Right lobe of liver (tissue), 6 donors: ENCODE measurements at regions not wholly inside any gene's neighbourhood (a gene's known extent, or its start where the extent isn't known, plus 50 kb on each side); places are given as distances from the start of the nearest gene placed in this dataset.

ENCODE experiments used
- ATAC-seq, 4 donors: fragments of 200-7000 bp; cut with Tn5 transposase; one replicate each; pipeline ENCODE4 v1.9.1; 2020; ENCODE audit warnings: mild to moderate bottlenecking in 4 of 4, moderate library complexity in 4 of 4
- DNase-seq, 3 donors: peaks; one replicate each; pipeline ENCODE4 v3.0.0-alpha.2; 2020
- H3K27ac ChIP-seq, 3 donors: fragments of 200-600 bp; one replicate each; pipeline ENCODE4 v1.8.0; 2022
- H3K27me3 ChIP-seq, 2 donors: fragments of 200-600 bp; one replicate each; pipeline ENCODE4 v1.8.0; 2022
- H3K36me3 ChIP-seq, 4 donors: fragments of 200-600 bp; sonication (generic) in 1 of 4; one replicate each; pipeline versions ENCODE4 v1.5.1 to v1.8.0; 2017 to 2022; ENCODE audit warnings: control low read depth in 1 of 4
- H3K4me1 ChIP-seq, 4 donors: fragments of 200-600 bp; sonication (generic) in 1 of 4; one replicate each; pipeline versions ENCODE4 v1.5.1 to v1.8.0; 2017 to 2022; ENCODE audit warnings: control low read depth in 1 of 4
- H3K4me3 ChIP-seq, 3 donors: fragments of 200-600 bp; one replicate each; pipeline ENCODE4 v1.8.0; 2022
- H3K9me3 ChIP-seq, 4 donors: fragments of 200-600 bp; sonication (generic) in 1 of 4; one replicate each; pipeline versions ENCODE4 v1.5.1 to v1.8.0; 2017 to 2022; ENCODE audit warnings: control low read depth in 1 of 4
- POLR2A ChIP-seq: fragments of 450-650 bp; IDR thresholded peaks from one replicate; pipeline ENCODE4 v1.6.1; 2017; ENCODE audit warnings: antibody characterized with exemption, mild to moderate bottlenecking
- WGBS: methylation state at CpG from one replicate; pipeline ENCODE4 v1.1.6; 2018; ENCODE audit warnings: low coverage, low lambda C conversion rate; ENCODE audit not compliant: insufficient coverage; ENCODE audit errors: missing lambda C conversion rate; 5-methylcytosine and 5-hydroxymethylcytosine counted together
- intact Hi-C, 2 donors: fragments of 100-400 bp; cut with DNase I; formaldehyde crosslinking; loops; one replicate each; pipeline versions ENCODE4 v1.11.2 to v1.14.1; 2022
- TF ChIP-seq, protein P1 (sequence below), 4 donors: fragments of 200-600 bp in 3 of 4; fragments of 450-650 bp in 1 of 4; IDR thresholded peaks; one replicate each; pipeline versions ENCODE4 v1.5.1 to v1.8.0; 2016 to 2022; ENCODE audit warnings: antibody characterized with exemption in 4 of 4, mild to moderate bottlenecking in 2 of 4
- donor health status: DM: no; HTN: yes; CAD: no.
- donor health status: DM: no; HTN: no; CAD: no.
- donor health status: DM: no; HTN: no; CAD: no.
- donor health status: DM: no; HTN: yes; CAD: no.
- donor health status: DM: no; HTN: yes; CAD: no.

DNA sequence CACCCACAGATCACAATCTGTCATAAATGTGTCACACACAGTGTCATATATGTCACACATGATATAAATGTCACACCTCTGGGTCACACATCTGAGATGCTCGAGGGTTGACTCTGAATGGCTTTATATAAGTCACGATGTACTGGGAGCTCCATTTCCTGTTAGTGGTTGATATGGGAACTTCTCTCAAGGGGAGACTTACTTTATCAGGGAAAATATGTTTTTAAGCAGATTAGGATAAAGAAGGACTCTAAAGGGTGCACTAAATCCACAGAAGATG lies 83.9 kb upstream of the MEF2A start:
- DNase-seq (no peak), ATAC-seq (no peak)
- Histone ChIP-seq H3K27me3 (no peaks in the 10 kb centered on the region), H3K9me3 (no peaks in the 10 kb centered on the region), H3K4me3 (no peak overlapping the region), H3K27ac (no peak overlapping the region), H3K36me3 (no peaks in the 10 kb centered on the region), H3K4me1 (no peaks in the 10 kb centered on the region)
- intact Hi-C loops, result no loop called here
- TF ChIP-seq, protein P1, sequence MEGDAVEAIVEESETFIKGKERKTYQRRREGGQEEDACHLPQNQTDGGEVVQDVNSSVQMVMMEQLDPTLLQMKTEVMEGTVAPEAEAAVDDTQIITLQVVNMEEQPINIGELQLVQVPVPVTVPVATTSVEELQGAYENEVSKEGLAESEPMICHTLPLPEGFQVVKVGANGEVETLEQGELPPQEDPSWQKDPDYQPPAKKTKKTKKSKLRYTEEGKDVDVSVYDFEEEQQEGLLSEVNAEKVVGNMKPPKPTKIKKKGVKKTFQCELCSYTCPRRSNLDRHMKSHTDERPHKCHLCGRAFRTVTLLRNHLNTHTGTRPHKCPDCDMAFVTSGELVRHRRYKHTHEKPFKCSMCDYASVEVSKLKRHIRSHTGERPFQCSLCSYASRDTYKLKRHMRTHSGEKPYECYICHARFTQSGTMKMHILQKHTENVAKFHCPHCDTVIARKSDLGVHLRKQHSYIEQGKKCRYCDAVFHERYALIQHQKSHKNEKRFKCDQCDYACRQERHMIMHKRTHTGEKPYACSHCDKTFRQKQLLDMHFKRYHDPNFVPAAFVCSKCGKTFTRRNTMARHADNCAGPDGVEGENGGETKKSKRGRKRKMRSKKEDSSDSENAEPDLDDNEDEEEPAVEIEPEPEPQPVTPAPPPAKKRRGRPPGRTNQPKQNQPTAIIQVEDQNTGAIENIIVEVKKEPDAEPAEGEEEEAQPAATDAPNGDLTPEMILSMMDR (IDR thresholded peaks at IDR 0.05), result no peak
- TF ChIP-seq POLR2A, result no peak
- 69% methylated on average over 2 of the region's 2 CpGs for WGBS

DNA sequence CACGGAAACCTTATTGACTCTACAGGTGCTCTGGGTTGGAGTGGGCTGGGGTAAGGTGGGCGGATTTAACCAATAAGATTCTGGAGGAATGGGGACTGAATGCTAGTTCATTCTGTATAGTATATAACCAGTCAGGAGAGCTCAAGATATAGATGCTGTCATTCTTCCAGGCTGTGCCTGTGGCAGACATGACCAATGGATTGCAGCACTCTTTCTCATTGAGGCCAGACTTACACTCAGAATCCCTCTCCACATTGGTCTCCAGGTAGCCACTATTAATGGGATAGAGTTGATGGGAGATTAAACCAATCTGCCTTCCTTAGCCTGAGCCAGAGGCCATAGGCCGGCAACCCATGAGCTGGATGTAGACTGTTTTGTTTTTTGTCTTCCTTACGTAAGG lies 82.8 kb upstream of the MEF2A start:
- Histone ChIP-seq H3K4me3 (no peak overlapping the region), H3K36me3 (no peaks in the 10 kb centered on the region), H3K27ac (no peak overlapping the region), H3K27me3 (no peaks in the 10 kb centered on the region), H3K9me3 (no peaks in the 10 kb centered on the region), H3K4me1 (no peaks in the 10 kb centered on the region)
- intact Hi-C loops, result no loop called here
- WGBS, result 85% methylated on average over 4 of the region's 4 CpGs
- DNase-seq (no peak), ATAC-seq (no peak)
- TF ChIP-seq, protein P1 (IDR thresholded peaks at IDR 0.05), result no peak
- TF ChIP-seq POLR2A, result no peak

DNA sequence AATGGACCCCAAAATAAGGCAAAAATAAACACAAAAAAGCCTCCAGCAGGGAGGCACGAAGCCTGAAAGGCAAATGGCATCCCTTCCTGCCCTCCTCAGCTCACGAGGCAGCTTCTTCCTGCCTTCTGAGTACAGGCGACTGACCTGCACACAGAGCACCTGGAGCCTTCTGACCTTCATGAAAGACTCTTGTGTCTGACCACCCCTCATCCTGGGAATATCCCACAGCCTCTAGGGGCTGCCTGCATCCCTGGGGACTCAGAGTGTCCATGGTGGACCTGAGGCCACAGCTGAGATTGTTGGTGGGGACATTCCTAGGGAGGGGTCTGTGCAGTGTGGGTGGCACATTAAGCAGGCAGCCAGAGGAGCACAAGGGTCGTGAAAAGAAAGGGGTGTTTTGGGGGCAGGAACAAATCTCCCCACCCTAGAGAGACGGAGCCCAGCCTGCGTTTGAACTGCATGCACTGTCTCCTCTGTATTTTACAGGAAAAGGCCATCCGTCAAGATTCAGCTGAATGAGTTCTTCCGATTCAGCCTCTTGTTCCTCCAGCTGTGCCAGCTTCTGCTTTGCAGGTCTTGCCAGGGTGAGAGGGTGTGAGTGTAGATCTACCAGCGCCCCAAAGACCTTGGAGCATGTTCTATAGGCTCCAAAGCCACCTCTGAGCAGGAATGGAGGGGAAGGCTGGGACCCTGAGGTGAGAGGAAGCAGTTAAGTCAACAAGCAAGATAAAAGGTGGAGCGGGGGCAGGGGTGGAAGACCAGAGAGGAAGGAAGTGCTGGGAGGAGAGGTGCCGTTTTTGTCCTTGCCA lies 80.4 kb upstream of the MEF2A start:
- Histone ChIP-seq H3K27me3 (no peaks in the 10 kb centered on the region), H3K9me3 (no peaks in the 10 kb centered on the region), H3K4me3 (no peak overlapping the region), H3K36me3 (no peaks in the 10 kb centered on the region), H3K27ac (no peak overlapping the region), H3K4me1 (no peaks in the 10 kb centered on the region)
- intact Hi-C loops, result no loop called here
- DNase-seq, result no peak
- 53% methylated on average over 9 of the region's 11 CpGs for WGBS
- peak in 3 of 4 donors; percentile 10 to 25 (median 13) for ATAC-seq
- TF ChIP-seq, protein P1 (IDR thresholded peaks at IDR 0.05), result no peak
- no peak for TF ChIP-seq POLR2A

DNA sequence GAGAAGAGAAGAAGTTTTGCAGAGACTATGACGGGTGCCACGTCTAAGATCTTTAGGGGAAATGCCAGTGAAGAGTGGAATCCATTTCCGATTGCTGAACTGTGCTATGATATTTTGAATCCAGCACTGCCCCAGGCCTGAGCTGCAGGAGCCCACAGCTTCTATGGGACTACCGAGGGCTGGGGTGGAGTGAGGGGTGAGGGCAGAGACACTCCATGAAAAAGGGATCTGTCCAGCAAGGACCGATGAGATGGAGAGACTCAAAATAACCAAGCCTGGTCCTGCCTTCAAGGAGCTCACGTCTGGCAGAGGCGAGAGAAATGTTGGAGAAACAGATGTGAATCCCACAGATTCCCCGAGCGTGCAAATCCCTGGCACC lies 79.8 kb upstream of the MEF2A start:
- H3K27me3 ChIP-seq, result no peaks in the 10 kb centered on the region
- peak overlapping the region in 2 of 3 donors; percentile 16 to 31 for H3K4me3 ChIP-seq
- DNase-seq, result no peak
- no peaks in the 10 kb centered on the region for H3K9me3 ChIP-seq
- no peaks in the 10 kb centered on the region for H3K4me1 ChIP-seq
- ATAC-seq, result peak in 2 of 4 donors; percentile 18 to 37
- TF ChIP-seq, protein P1 (IDR thresholded peaks at IDR 0.05), result no peak
- no peak for TF ChIP-seq POLR2A
- intact Hi-C loops, result no loop called here
- no peaks in the 10 kb centered on the region for H3K36me3 ChIP-seq
- 42% methylated on average over 3 of the region's 9 CpGs for WGBS
- peak overlapping the region in 1 of 3 donors; percentile 21 for H3K27ac ChIP-seq
